Ectodermal cell (in vitro differentiated cells): ENCODE measurements at regions not wholly inside any gene's neighbourhood (a gene's known extent, or its start where the extent isn't known, plus 50 kb on each side); places are given as distances from the start of the nearest gene placed in this dataset.
"Not testable (repeated sequence)": the region's sequence is repeated elsewhere in the genome, so short reads cannot be mapped to it uniquely, and the experiment has no call there.

Experiments used
- H3K27ac ChIP-seq: 2 replicates; pipeline ENCODE4 v1.7.0; 2013; ENCODE audit warnings: mild to moderate bottlenecking, low read depth, low read length; ENCODE audit not compliant: insufficient read depth, poor library complexity, severe bottlenecking
- H3K27me3 ChIP-seq: 2 replicates; pipeline ENCODE4 v1.7.0; 2013; ENCODE audit warnings: mild to moderate bottlenecking, low read length; ENCODE audit not compliant: insufficient read depth, control insufficient read depth, poor library complexity, severe bottlenecking
- H3K36me3 ChIP-seq: one replicate; pipeline ENCODE4 v1.7.0; 2013; ENCODE audit warnings: low read length; ENCODE audit not compliant: control insufficient read depth, insufficient read depth
- H3K4me1 ChIP-seq: one replicate; pipeline ENCODE4 v1.7.0; 2013; ENCODE audit warnings: low read length; ENCODE audit not compliant: control insufficient read depth, insufficient read depth
- H3K4me3 ChIP-seq: 2 replicates; pipeline ENCODE4 v1.7.0; 2013; ENCODE audit warnings: low read depth, low read length, control low read depth; ENCODE audit not compliant: insufficient read depth
- H3K9me3 ChIP-seq: 2 replicates; pipeline ENCODE4 v1.7.0; 2013; ENCODE audit warnings: mild to moderate bottlenecking, low read length, moderate library complexity; ENCODE audit not compliant: control insufficient read depth
- WGBS, 2 experiments: methylation state at CpG; one replicate each; pipeline ENCODE4 v1.1.7; 2013; ENCODE audit warnings: missing lambda C conversion rate in 2 of 2; 5-methylcytosine and 5-hydroxymethylcytosine counted together

DNA sequence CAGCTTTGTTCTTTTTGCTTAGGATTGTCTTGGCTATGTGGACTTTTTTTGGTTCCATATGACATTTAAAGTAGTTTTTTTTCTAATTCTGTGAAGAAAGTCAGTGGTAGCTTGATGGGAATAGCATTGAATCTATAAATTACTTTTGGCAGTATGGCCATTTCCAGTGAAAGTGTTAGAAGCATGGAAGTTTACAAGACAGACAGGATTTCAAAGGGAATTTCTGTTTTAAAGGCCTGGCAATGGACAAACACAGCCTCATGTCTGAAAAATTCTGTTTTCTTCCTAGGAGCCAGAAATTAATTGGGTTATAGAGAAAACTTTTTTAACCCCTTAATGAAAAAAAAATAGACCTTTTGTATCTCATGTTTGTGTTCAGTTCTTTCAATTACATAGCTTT, 184.4 kb downstream of the ATP23 start:
- not testable (repeated sequence) for H3K27ac ChIP-seq, H3K36me3 ChIP-seq, H3K4me1 ChIP-seq, H3K4me3 ChIP-seq, H3K9me3 ChIP-seq, H3K27me3 ChIP-seq

DNA sequence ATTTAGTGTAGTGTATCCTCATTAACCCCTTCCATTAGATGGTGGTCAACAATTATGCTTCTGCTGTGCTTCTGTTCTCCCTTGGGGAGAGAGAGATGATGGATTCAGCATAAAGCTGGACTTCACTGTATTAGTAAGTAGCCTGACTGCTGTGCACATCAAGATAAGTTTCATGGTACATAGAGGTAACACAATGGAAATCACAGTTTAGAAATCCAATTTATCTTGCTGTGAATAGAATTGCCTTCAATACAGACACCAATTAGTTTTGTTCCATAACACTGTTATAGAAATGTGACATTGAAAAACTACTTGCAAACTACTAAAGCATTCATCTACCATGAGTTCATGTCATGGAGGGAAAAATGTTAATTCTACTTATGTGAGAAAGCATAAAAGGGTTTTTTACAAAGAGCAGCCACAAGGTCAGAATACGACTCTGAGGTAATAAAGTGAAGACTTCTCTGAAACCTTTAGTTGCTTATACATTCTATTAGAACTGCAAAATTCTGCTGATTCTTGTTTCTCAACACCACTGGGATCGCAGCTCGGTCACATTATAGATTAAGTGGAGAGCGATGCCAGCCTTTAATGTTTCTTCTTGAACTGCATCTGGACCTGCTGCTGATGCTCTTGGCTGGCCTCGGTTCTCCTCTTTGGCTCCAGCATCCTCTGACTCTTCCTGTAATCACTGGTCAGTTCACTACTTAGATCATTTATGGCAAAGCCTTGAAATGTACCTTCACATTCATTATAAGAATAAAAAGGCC, 190.8 kb downstream of the ATP23 start:
- H3K4me1 ChIP-seq: no peaks in the 10 kb centered on the region
- H3K36me3 ChIP-seq: no peaks in the 10 kb centered on the region
- no peak overlapping the region for H3K4me3 ChIP-seq
- no peak overlapping the region for H3K27ac ChIP-seq
- H3K9me3 ChIP-seq: no peaks in the 10 kb centered on the region
- no peaks in the 10 kb centered on the region for H3K27me3 ChIP-seq
- 92 to 94% methylated on average over 5 of the region's 5 CpGs for WGBS, 2 experiments

DNA sequence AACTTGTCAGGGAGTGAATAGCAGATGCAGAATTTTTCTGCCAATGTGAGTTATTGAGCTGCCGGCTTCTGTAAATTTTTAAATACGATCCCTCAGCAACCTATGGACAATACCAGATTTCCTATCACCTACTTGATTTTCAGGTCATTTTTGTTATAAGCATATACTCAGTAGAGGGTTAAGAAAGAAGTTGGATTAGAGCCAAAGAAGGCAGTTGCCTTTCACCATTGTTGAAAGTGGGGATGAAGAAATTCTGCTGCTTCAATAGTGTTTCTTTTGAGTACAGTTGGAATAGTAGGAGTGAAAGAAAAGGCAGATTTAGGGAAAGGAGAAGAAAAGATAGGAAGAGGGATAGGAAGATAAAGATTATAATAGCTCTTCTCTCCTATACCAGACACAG, 197.1 kb downstream of the ATP23 start:
- no peak overlapping the region for H3K27ac ChIP-seq
- no peaks in the 10 kb centered on the region for H3K36me3 ChIP-seq
- H3K27me3 ChIP-seq: no peaks in the 10 kb centered on the region
- peaks cover 6% of the 10 kb centered on the region for H3K4me1 ChIP-seq
- no peak overlapping the region for H3K4me3 ChIP-seq
- no peaks in the 10 kb centered on the region for H3K9me3 ChIP-seq
- 83% methylated on average over 2 of the region's 2 CpGs; no CpG with 5 or more reads in 1 of the 2 experiments for WGBS, 2 experiments

DNA sequence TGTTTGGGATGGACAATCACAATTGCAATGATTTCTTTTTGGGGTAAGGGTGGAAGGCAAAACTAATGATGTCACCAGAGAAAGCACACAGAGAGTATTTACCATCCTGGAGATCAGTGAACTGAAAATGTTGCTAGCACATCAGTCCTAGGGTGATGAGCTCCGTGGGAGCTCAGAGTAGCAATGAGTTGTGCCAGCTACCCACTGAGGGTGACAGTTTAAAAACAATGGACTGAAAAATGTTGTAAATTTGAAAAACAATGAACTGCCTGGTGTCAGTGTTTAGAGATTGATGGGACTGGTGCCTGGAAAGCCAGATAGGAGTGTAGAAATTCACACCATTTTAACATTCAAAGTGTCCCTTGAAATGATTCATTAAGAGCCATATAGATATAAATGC, 198.5 kb downstream of the ATP23 start:
- 0% methylated on average over 1 of the region's 1 CpG for WGBS, 2 experiments

DNA sequence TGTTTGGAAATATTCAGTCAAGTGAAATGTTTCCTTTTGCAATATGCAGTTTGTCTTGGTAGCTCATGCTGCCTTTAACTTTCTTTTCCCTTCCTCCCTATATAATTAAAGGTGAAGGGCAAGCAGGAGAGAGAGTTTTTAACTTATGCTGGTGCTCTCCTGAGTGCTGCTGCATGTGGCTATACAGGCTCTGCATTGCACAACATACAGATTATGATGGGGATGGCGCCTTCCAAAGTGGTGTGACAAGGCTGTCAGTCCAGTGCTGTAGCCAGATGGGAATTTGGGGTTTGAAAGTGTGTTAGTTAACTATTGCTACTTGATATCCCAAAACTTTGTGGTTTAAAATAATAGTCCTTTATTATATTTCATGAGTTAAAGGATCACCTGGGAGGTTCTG, 199.0 kb downstream of the ATP23 start:
- Histone ChIP-seq H3K36me3 (no peaks in the 10 kb centered on the region), H3K27ac (no peak overlapping the region), H3K4me1 (peaks cover 6% of the 10 kb centered on the region), H3K4me3 (no peak overlapping the region), H3K27me3 (no peaks in the 10 kb centered on the region), H3K9me3 (no peaks in the 10 kb centered on the region)
- WGBS, 2 experiments: 81 to 82% methylated on average over 1 of the region's 1 CpG

More for the DNA sequence above, 198.5 kb downstream of the ATP23 start:
- H3K4me3 ChIP-seq: no peak overlapping the region
- no peaks in the 10 kb centered on the region for H3K9me3 ChIP-seq
- H3K27me3 ChIP-seq: no peaks in the 10 kb centered on the region
- H3K27ac ChIP-seq: no peak overlapping the region
- H3K4me1 ChIP-seq: peaks cover 6% of the 10 kb centered on the region
- H3K36me3 ChIP-seq: no peaks in the 10 kb centered on the region

DNA sequence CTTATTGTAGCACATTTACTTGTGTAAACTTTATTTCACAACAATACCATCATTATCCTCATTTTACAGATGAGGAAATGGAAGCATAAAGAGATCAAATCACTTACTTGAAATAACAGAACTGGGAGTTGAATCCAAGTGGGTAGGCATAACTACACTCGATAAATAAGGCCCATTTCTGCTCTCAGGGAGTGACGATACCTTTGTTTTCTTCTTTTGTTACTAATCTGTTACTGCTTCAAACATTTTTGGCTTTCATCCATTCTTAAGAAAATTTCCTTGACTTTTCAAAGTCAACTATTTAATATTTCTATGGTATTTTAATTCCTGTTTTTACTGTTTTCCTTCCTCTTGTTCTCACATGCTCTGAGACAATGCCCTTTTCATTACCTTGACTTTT, 201.6 kb downstream of the ATP23 start:
- H3K36me3 ChIP-seq: no peaks in the 10 kb centered on the region
- 94 to 95% methylated on average over 2 of the region's 2 CpGs for WGBS, 2 experiments
- H3K4me3 ChIP-seq: no peak overlapping the region
- H3K27me3 ChIP-seq: no peaks in the 10 kb centered on the region
- H3K9me3 ChIP-seq: no peaks in the 10 kb centered on the region
- H3K4me1 ChIP-seq: peaks cover 6% of the 10 kb centered on the region
- H3K27ac ChIP-seq: no peak overlapping the region

DNA sequence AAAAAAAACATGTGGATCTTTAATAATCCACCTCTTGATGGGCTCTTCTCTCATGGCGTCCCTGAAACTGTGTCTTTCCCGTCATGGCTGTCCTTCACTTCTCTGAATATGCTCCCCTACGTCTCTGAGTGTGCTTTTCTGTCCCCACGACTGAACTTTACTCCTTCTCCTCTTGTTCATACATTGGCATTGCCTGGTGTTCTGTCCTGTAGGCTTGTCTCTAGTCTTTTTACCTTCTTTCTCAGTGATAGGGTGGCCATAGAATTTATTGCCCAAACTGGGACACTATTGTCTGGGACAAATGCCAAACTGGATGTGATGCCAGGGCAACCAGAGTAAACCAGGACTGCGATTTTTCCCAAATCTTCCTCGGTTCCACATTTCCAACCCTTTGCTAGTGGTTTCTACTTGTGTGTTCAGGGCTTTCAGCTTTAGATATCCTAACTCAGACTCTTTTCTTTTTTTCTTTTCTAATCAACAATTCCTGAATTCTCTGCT, 202.2 kb downstream of the ATP23 start:
- Histone ChIP-seq H3K27me3 (no peaks in the 10 kb centered on the region), H3K4me1 (peaks cover 6% of the 10 kb centered on the region), H3K27ac (no peak overlapping the region), H3K36me3 (no peaks in the 10 kb centered on the region), H3K9me3 (no peaks in the 10 kb centered on the region), H3K4me3 (no peak overlapping the region)
- 91 to 94% methylated on average over 6 of the region's 6 CpGs for WGBS, 2 experiments

DNA sequence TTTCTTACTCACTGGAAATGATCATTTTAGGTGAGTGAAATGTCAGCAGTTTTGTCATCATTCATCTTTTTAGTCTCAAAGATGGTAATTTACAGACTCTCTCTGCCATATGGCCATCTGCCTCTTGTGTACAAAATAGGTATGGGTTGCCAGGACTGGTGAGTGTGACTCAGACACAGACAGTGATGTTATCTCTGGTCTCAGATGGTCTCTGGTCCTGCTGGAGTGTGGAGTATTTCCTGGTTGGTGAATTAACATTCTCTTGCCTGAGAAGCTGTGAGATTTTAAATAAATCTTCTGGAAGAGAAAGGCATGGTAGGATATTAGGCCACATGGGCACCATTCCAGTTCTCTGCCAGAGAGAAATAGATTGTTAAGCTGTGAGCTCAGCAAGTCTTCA, 207.0 kb downstream of the ATP23 start:
- no peak overlapping the region for H3K27ac ChIP-seq
- no peaks in the 10 kb centered on the region for H3K36me3 ChIP-seq
- no peak overlapping the region for H3K4me3 ChIP-seq
- no peaks in the 10 kb centered on the region for H3K4me1 ChIP-seq
- H3K9me3 ChIP-seq: no peaks in the 10 kb centered on the region
- H3K27me3 ChIP-seq: no peaks in the 10 kb centered on the region

DNA sequence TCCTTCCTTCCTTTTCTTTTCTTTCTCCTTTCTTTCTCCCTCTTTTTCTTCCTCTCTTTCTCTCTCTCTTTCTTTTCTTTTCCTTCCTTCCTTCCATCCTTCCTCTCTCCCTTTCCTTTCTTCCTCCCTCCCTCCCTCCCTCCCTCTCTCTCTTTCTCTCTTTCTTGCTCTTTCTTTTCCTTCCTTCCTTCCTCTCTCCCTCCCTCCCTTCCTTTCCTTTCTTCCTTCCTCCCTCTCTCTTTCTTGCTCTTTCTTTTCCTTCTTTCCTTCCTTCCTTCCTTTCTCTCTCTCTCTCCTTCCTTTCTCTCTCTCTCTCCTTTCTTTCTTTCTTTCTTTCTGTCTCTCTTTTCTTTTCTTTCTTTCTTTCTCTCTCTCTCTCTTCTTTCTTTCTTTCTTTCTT, 207.6 kb downstream of the ATP23 start:
- Histone ChIP-seq H3K9me3 (no peaks in the 10 kb centered on the region), H3K27me3 (no peaks in the 10 kb centered on the region), H3K27ac (no peak overlapping the region), H3K4me1 (no peaks in the 10 kb centered on the region), H3K36me3 (no peaks in the 10 kb centered on the region), H3K4me3 (no peak overlapping the region)

DNA sequence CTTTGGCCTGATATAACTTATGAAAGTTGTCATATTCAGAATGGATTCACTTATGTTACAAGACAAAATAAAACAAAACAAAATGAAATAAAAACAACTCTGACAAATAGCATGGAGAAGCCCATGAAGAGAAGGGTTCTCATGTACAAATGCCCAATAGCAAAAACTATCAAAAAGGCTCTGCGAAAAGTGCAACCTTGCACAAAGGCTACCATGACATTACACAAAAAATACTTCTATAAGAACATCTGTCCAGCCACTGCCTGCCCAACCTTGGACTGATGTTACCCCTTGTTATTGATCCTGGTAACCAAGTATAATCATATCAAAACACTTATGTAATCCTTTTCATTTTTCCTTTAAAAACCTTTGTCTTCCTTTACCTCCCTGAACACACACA, 213.0 kb downstream of the ATP23 start:
- Histone ChIP-seq H3K4me1 (no peaks in the 10 kb centered on the region), H3K9me3 (no peaks in the 10 kb centered on the region), H3K27me3 (no peaks in the 10 kb centered on the region), H3K4me3 (no peak overlapping the region), H3K36me3 (no peaks in the 10 kb centered on the region), H3K27ac (no peak overlapping the region)
- WGBS, 2 experiments: 89 to 90% methylated on average over 1 of the region's 1 CpG

DNA sequence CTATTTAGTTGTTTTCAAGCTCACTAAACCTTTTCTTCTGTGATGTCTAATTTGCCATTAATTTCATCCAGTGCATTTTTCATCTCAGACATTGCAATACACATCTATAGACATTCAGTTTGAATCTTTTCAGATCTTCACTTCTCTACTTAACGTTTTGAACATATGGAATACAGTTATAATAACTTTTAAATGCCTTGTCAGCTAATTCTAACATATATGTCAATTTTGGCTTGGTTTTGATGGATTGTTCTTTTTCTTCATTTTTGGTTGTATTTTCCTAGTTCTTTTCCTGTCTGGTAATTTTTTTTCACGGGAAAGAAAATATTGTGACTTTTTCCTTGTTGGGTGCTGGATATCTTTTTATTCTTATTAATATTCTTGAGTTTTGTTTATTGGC, 215.3 kb downstream of the ATP23 start:
- Histone ChIP-seq H3K4me3 (no peak overlapping the region), H3K27me3 (no peaks in the 10 kb centered on the region), H3K4me1 (no peaks in the 10 kb centered on the region), H3K27ac (no peak overlapping the region), H3K9me3 (no peaks in the 10 kb centered on the region), H3K36me3 (no peaks in the 10 kb centered on the region)
- WGBS, 2 experiments: 89% methylated on average over 1 of the region's 2 CpGs; no CpG with 5 or more reads in 1 of the 2 experiments
